ENCODE measurements at regions not wholly inside any gene's neighbourhood (a gene's known extent, or its start where the extent isn't known, plus 50 kb on each side); places are given as distances from the start of the nearest gene placed in this dataset.

DNA sequence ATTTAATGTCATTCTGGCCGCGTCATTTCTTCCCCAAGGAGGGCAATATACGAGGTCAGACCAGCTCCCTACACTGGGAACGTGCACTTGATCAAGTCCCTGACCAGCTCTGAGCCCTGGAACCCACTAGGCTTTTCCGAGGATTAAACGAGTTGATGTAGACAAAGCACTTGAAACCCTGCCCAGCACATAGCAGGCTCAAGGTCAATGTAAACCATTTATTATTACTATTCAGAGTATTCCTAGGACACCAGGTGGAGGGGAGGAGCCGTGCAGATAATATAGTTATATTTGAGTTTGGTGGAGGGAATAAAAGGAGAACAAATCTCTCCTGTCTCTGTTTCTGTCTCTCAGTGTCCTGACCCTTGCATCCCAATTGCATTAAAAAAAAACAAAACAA is 174.1 kb upstream of the IGSF21 start:
- TF ChIP-seq, protein P1, sequence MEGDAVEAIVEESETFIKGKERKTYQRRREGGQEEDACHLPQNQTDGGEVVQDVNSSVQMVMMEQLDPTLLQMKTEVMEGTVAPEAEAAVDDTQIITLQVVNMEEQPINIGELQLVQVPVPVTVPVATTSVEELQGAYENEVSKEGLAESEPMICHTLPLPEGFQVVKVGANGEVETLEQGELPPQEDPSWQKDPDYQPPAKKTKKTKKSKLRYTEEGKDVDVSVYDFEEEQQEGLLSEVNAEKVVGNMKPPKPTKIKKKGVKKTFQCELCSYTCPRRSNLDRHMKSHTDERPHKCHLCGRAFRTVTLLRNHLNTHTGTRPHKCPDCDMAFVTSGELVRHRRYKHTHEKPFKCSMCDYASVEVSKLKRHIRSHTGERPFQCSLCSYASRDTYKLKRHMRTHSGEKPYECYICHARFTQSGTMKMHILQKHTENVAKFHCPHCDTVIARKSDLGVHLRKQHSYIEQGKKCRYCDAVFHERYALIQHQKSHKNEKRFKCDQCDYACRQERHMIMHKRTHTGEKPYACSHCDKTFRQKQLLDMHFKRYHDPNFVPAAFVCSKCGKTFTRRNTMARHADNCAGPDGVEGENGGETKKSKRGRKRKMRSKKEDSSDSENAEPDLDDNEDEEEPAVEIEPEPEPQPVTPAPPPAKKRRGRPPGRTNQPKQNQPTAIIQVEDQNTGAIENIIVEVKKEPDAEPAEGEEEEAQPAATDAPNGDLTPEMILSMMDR (IDR thresholded peaks at IDR 0.05 in 8 of 11, conservative IDR thresholded peaks at IDR 0.05 in 3 of 11), result no peak
- TF ChIP-seq POLR2A (IDR thresholded peaks at IDR 0.05), result no peak
- TF ChIP-seq POLR2AphosphoS5 (IDR thresholded peaks at IDR 0.05), result no peak

All from spleen (tissue), 7 donors.